ENCODE measurements at regions not wholly inside any gene's neighbourhood (a gene's known extent, or its start where the extent isn't known, plus 50 kb on each side); places are given as distances from the start of the nearest gene placed in this dataset.

- no peak overlapping the region for H3K9ac ChIP-seq (ENCODE audit: control insufficient read depth, extremely low read depth, insufficient read depth, low read length)
- DNase-seq (ENCODE audit: low read depth, low spot score) (peak; percentile 40), FAIRE-seq (no peak)
- H3K9me3 ChIP-seq (ENCODE audit: control insufficient read depth, low read depth, low read length), result no peaks in the 10 kb centered on the region
- H3K4me3 ChIP-seq (ENCODE audit: control insufficient read depth in 2 of 3, extremely low read depth in 1 of 3, insufficient read depth in 2 of 3, low read depth in 1 of 3, low read length in 3 of 3), result no peak overlapping the region
- H3K4me1 ChIP-seq (ENCODE audit: control insufficient read depth, extremely low read depth, insufficient read depth, low read length), result no peaks in the 10 kb centered on the region
- no peaks in the 10 kb centered on the region for H3K9me1 ChIP-seq (ENCODE audit: control insufficient read depth, extremely low read depth, insufficient read depth, low read length)
- dilution Hi-C loops (cut with MboI; ENCODE audit: extremely low pct_ligation_motif_present, low sequenced_read_pairs), result loop anchor here (25.0 kb wide), 1 partner anchor 226 kb away; the partner anchor contains the start of gene S100G
- H3K36me3 ChIP-seq (ENCODE audit: control insufficient read depth in 2 of 2, extremely low read depth in 1 of 2, insufficient read depth in 2 of 2, low read length in 2 of 2), result no peaks in the 10 kb centered on the region
- H3K27me3 ChIP-seq (ENCODE audit: control insufficient read depth, extremely low read depth, insufficient read depth, low read length), result no peaks in the 10 kb centered on the region
- no peaks in the 10 kb centered on the region for H4K20me1 ChIP-seq (ENCODE audit: control insufficient read depth, extremely low read depth, insufficient read depth, low read length)
- no peak for TF ChIP-seq EZH2 (IDR thresholded peaks at IDR 0.05; ENCODE audit: low read length)
- peak; percentile 78 to 83 (median 79) for TF ChIP-seq CTCF (optimal IDR thresholded peaks at IDR 0.05 in 1 of 3, IDR thresholded peaks at IDR 0.05 in 1 of 3, conservative IDR thresholded peaks at IDR 0.05 in 1 of 3; ENCODE audit: extremely low read depth in 1 of 3, insufficient read depth in 2 of 3, low read length in 3 of 3)
- H2AFZ ChIP-seq (ENCODE audit: control insufficient read depth, low read length), result peak overlapping the region; percentile 26
- H3K79me2 ChIP-seq (ENCODE audit: control insufficient read depth, insufficient read depth, low read length), result no peaks in the 10 kb centered on the region
- no peak overlapping the region for H3K4me2 ChIP-seq (ENCODE audit: control insufficient read depth, extremely low read depth, insufficient read depth, low read depth, low read length)
- no peak overlapping the region for H3K27ac ChIP-seq (ENCODE audit: control insufficient read depth, insufficient read depth, low read length)
These were observed 213.4 kb upstream of the S100G start for GRCh38 chrX:16436348-16437188.

- H3K9me3 ChIP-seq (ENCODE audit: control insufficient read depth, low read depth, low read length), result no peaks in the 10 kb centered on the region
- H3K4me2 ChIP-seq (ENCODE audit: control insufficient read depth, extremely low read depth, insufficient read depth, low read depth, low read length), result no peak overlapping the region
- H3K9ac ChIP-seq (ENCODE audit: control insufficient read depth, extremely low read depth, insufficient read depth, low read length), result no peak overlapping the region
- no peak overlapping the region for H3K27ac ChIP-seq (ENCODE audit: control insufficient read depth, insufficient read depth, low read length)
- H2AFZ ChIP-seq (ENCODE audit: control insufficient read depth, low read length), result no peak overlapping the region
- no peaks in the 10 kb centered on the region for H3K27me3 ChIP-seq (ENCODE audit: control insufficient read depth, extremely low read depth, insufficient read depth, low read length)
- H3K9me1 ChIP-seq (ENCODE audit: control insufficient read depth, extremely low read depth, insufficient read depth, low read length), result no peaks in the 10 kb centered on the region
- H3K4me1 ChIP-seq (ENCODE audit: control insufficient read depth, extremely low read depth, insufficient read depth, low read length), result no peaks in the 10 kb centered on the region
- FAIRE-seq, result no peak
- H3K4me3 ChIP-seq (ENCODE audit: control insufficient read depth in 2 of 3, extremely low read depth in 1 of 3, insufficient read depth in 2 of 3, low read depth in 1 of 3, low read length in 3 of 3), result no peak overlapping the region
- TF ChIP-seq EZH2 (IDR thresholded peaks at IDR 0.05; ENCODE audit: low read length) (no peak), CTCF (optimal IDR thresholded peaks at IDR 0.05 in 1 of 3, IDR thresholded peaks at IDR 0.05 in 1 of 3, conservative IDR thresholded peaks at IDR 0.05 in 1 of 3; ENCODE audit: extremely low read depth in 1 of 3, insufficient read depth in 2 of 3, low read length in 3 of 3) (no peak)
- no peaks in the 10 kb centered on the region for H3K36me3 ChIP-seq (ENCODE audit: control insufficient read depth in 2 of 2, extremely low read depth in 1 of 2, insufficient read depth in 2 of 2, low read length in 2 of 2)
- DNase-seq (ENCODE audit: low read depth, low spot score), result no peak
- H3K79me2 ChIP-seq (ENCODE audit: control insufficient read depth, insufficient read depth, low read length), result no peaks in the 10 kb centered on the region
- no peaks in the 10 kb centered on the region for H4K20me1 ChIP-seq (ENCODE audit: control insufficient read depth, extremely low read depth, insufficient read depth, low read length)
- dilution Hi-C loops (cut with MboI; ENCODE audit: extremely low pct_ligation_motif_present, low sequenced_read_pairs), result loop anchor here (25.0 kb wide), 1 partner anchor 222 kb away; the partner anchor contains the start of gene S100G
These were observed 209.5 kb upstream of the S100G start for GRCh38 chrX:16440446-16440845.

All from keratinocyte (primary cell).